OCI-LY3 (cell line): ENCODE measurements at regions not wholly inside any gene's neighbourhood (a gene's known extent, or its start where the extent isn't known, plus 50 kb on each side); places are given as distances from the start of the nearest gene placed in this dataset.

Source experiments
- H2AFZ ChIP-seq: fragments of 200-600, 300-600 bp; shearing (Covaris generic); 2 replicates; pipeline ENCODE4 v1.6.0; 2014; ENCODE audit warnings: antibody characterized with exemption, low read depth, low read length
- H3K27ac ChIP-seq: fragments of 200-600, 300-600 bp; sonication (generic); 2 replicates; pipeline ENCODE4 v1.5.1; 2014; ENCODE audit warnings: mild to moderate bottlenecking, low read length, moderate library complexity, mixed read lengths
- H3K27me3 ChIP-seq: fragments of 200-600, 300-600 bp; sonication (generic); 2 replicates; pipeline ENCODE4 v1.6.1; 2014; ENCODE audit warnings: low read depth, low read length, mixed read lengths
- H3K36me3 ChIP-seq: fragments of 200-600, 300-600 bp; sonication (generic); replicated peaks from 2 replicates; pipeline ENCODE3; 2014; ENCODE audit warnings: low read depth, low read length, mixed read lengths
- H3K4me1 ChIP-seq: fragments of 300-600, 200-600 bp; sonication (generic); 2 replicates; pipeline ENCODE4 v1.6.1; 2014; ENCODE audit warnings: low read length, mixed read lengths
- H3K4me2 ChIP-seq: fragments of 200-600, 300-600 bp; sonication (generic); 2 replicates; pipeline ENCODE4 v1.6.1; 2014; ENCODE audit warnings: low read length, mixed read lengths
- H3K4me3 ChIP-seq: fragments of 300-600, 200-600 bp; sonication (generic); 2 replicates; pipeline ENCODE4 v1.5.1; 2014; ENCODE audit warnings: antibody characterized with exemption, mild to moderate bottlenecking, low read length, moderate library complexity
- H3K79me2 ChIP-seq: fragments of 300-600, 200-600 bp; shearing (Covaris generic); 2 replicates; pipeline ENCODE4 v1.6.1; 2014; ENCODE audit warnings: mild to moderate bottlenecking, low read length, mixed read lengths
- H3K9ac ChIP-seq: fragments of 300-600, 200-600 bp; shearing (Covaris generic); 2 replicates; pipeline ENCODE4 v1.6.0; 2014; ENCODE audit warnings: mild to moderate bottlenecking, low read length, moderate library complexity
- H3K9me3 ChIP-seq: fragments of 200-600, 300-600 bp; shearing (Covaris generic); 2 replicates; pipeline ENCODE4 v1.6.1; 2014; ENCODE audit warnings: low read length, mixed read lengths; ENCODE audit not compliant: insufficient read depth
- H4K20me1 ChIP-seq: fragments of 200-600, 300-600 bp; sonication (generic); 2 replicates; pipeline ENCODE4 v1.6.1; 2016; ENCODE audit warnings: low read length, mixed read lengths; ENCODE audit not compliant: insufficient read depth
- CTCF ChIP-seq: fragments of 200-600, 300-600 bp; sonication (generic); IDR thresholded peaks from 2 replicates; pipeline ENCODE4 v1.5.1; 2014; ENCODE audit warnings: antibody characterized with exemption, low read length, low read depth
- EZH2phosphoT487 ChIP-seq: fragments of 200-600 bp; shearing (Covaris generic); IDR thresholded peaks from 2 replicates; pipeline ENCODE4 v1.6.1; 2018; ENCODE audit warnings: antibody characterized with exemption, mixed run types, low read depth

GRCh38 chr2:62424899-62425298 lies 81.1 kb downstream of the TMEM17 start:
- H3K9me3 ChIP-seq, result no peaks in the 10 kb centered on the region
- no peak overlapping the region for H3K4me3 ChIP-seq
- no peaks in the 10 kb centered on the region for H3K4me1 ChIP-seq
- no peaks in the 10 kb centered on the region for H3K27me3 ChIP-seq
- TF ChIP-seq EZH2phosphoT487 (no peak), CTCF (no peak)
- no peak overlapping the region for H3K9ac ChIP-seq
- H3K27ac ChIP-seq, result no peak overlapping the region
- H3K36me3 ChIP-seq, result no peaks in the 10 kb centered on the region
- no peak overlapping the region for H3K4me2 ChIP-seq
- H2AFZ ChIP-seq, result no peak overlapping the region
- H3K79me2 ChIP-seq, result no peaks in the 10 kb centered on the region
- H4K20me1 ChIP-seq, result no peaks in the 10 kb centered on the region

- Histone ChIP-seq H3K9ac (no peak overlapping the region), H3K36me3 (no peaks in the 10 kb centered on the region), H2AFZ (no peak overlapping the region), H3K79me2 (no peaks in the 10 kb centered on the region), H3K9me3 (no peaks in the 10 kb centered on the region), H3K4me3 (no peak overlapping the region), H4K20me1 (no peaks in the 10 kb centered on the region), H3K4me2 (no peak overlapping the region), H3K4me1 (no peaks in the 10 kb centered on the region), H3K27ac (no peak overlapping the region), H3K27me3 (no peaks in the 10 kb centered on the region)
- TF ChIP-seq CTCF (no peak), EZH2phosphoT487 (no peak)
Observed at GRCh38 chr2:62423883-62424458, 82.0 kb downstream of the TMEM17 start.

- H2AFZ ChIP-seq, result no peak overlapping the region
- H3K9me3 ChIP-seq, result no peaks in the 10 kb centered on the region
- TF ChIP-seq CTCF, result peak; percentile 25
- TF ChIP-seq EZH2phosphoT487, result no peak
- no peak overlapping the region for H3K4me2 ChIP-seq
- H3K36me3 ChIP-seq, result no peaks in the 10 kb centered on the region
- no peaks in the 10 kb centered on the region for H3K4me1 ChIP-seq
- H3K27ac ChIP-seq, result no peak overlapping the region
- no peak overlapping the region for H3K4me3 ChIP-seq
- H3K79me2 ChIP-seq, result no peaks in the 10 kb centered on the region
- no peak overlapping the region for H3K9ac ChIP-seq
- no peaks in the 10 kb centered on the region for H3K27me3 ChIP-seq
- no peaks in the 10 kb centered on the region for H4K20me1 ChIP-seq
Observed at GRCh38 chr2:62423235-62423634, 82.8 kb downstream of the TMEM17 start.

- H3K79me2 ChIP-seq, result no peaks in the 10 kb centered on the region
- H4K20me1 ChIP-seq, result no peaks in the 10 kb centered on the region
- no peak overlapping the region for H3K4me3 ChIP-seq
- no peak overlapping the region for H2AFZ ChIP-seq
- no peak overlapping the region for H3K27ac ChIP-seq
- no peak overlapping the region for H3K9ac ChIP-seq
- no peaks in the 10 kb centered on the region for H3K9me3 ChIP-seq
- no peaks in the 10 kb centered on the region for H3K36me3 ChIP-seq
- no peaks in the 10 kb centered on the region for H3K27me3 ChIP-seq
- no peak for TF ChIP-seq EZH2phosphoT487
- no peak for TF ChIP-seq CTCF
- H3K4me1 ChIP-seq, result peaks cover 22% of the 10 kb centered on the region
- peak overlapping the region; percentile 38 for H3K4me2 ChIP-seq
Observed at GRCh38 chr2:62415518-62415917, 90.5 kb downstream of the TMEM17 start.
